BJ (cell line): ENCODE measurements at regions not wholly inside any gene's neighbourhood (a gene's known extent, or its start where the extent isn't known, plus 50 kb on each side); places are given as distances from the start of the nearest gene placed in this dataset. TPM values are rescaled to one million over a fixed set of nuclear protein-coding genes. Genes with fewer than 3 reads are reported as not detected.
"Not testable (repeated sequence)": the region's sequence is repeated elsewhere in the genome, so short reads cannot be mapped to it uniquely, and the experiment has no call there.

Experiments used
- CTCF ChIA-PET: fragments of 350-600 bp; formaldehyde crosslinking; extraction: SDS; loops from one replicate; lab custom pipeline; 2021; ENCODE audit warnings: antibody characterized with exemption, inconsistent platforms; lab: Yijun Ruan, JAX
- POLR2A ChIA-PET: fragments of 300-600 bp; sonication (Branson Sonifier 250); formaldehyde crosslinking; extraction: SDS; loops from one replicate; lab custom pipeline; 2021; ENCODE audit warnings: antibody characterized with exemption; lab: Charles Lee
- DNase-seq: peaks from one replicate; pipeline ENCODE4 v3.0.0-alpha.2; 2011; ENCODE audit warnings: low read depth
- H3K27me3 ChIP-seq: 2 replicates; pipeline ENCODE4 v1.6.0; 2011; ENCODE audit warnings: low read length; ENCODE audit not compliant: control insufficient read depth, insufficient read depth
- H3K36me3 ChIP-seq: 2 replicates; pipeline ENCODE4 v1.5.1; 2011; ENCODE audit warnings: low read length; ENCODE audit not compliant: control insufficient read depth, insufficient read depth
- H3K4me3 ChIP-seq: 2 replicates; pipeline ENCODE4 v1.5.1; 2011; ENCODE audit warnings: low read depth, mild to moderate bottlenecking, control low read depth, low read length
- CTCF ChIP-seq: IDR thresholded peaks from 2 replicates; pipeline ENCODE4 v1.5.1; 2011; ENCODE audit warnings: low read depth, mild to moderate bottlenecking, control low read depth, inconsistent platforms, low read length, moderate library complexity; ENCODE audit not compliant: insufficient read depth
- small RNA-seq: library from RNA; depleted of rRNA; stranded (forward); fragments of <200 nt; gene quantifications from one replicate; pipeline ENCODE3, GENCODE V24; 2012; ENCODE audit warnings: low replicate concordance, low read depth; ENCODE audit not compliant: insufficient read length

- Histone ChIP-seq H3K36me3 (no peaks in the 10 kb centered on the region), H3K27me3 (no peaks in the 10 kb centered on the region), H3K4me3 (no peak overlapping the region)
- CTCF ChIA-PET, result no interaction called here
- no peak for TF ChIP-seq CTCF
- DNase-seq, result no peak
- POLR2A ChIA-PET, result no interaction called here
Observed at GRCh38 chr15:21260966-21261395, 179.3 kb downstream of the POTEB3 start.

- CTCF ChIA-PET, DNase-seq, H3K4me3 ChIP-seq, POLR2A ChIA-PET, H3K36me3 ChIP-seq, H3K27me3 ChIP-seq: not testable (repeated sequence)
Observed at GRCh38 chr15:21258635-21259034, 181.7 kb downstream of the POTEB3 start.

- POLR2A ChIA-PET, DNase-seq, H3K27me3 ChIP-seq, H3K36me3 ChIP-seq, CTCF ChIA-PET, H3K4me3 ChIP-seq: not testable (repeated sequence)
Observed at GRCh38 chr15:21249508-21250019, 190.7 kb downstream of the POTEB3 start.

Small RNA genes lying in the stretch of these regions (small RNA-seq; reads per million reads assigned to genes)
- gene RNU6-1235P, result not detected
